Panc1 (cell line): ENCODE measurements at regions not wholly inside any gene's neighbourhood (a gene's known extent, or its start where the extent isn't known, plus 50 kb on each side); places are given as distances from the start of the nearest gene placed in this dataset.

Experiments used
- ATAC-seq: fragments of 200-7000 bp; cut with Tn5 transposase; 2 replicates; pipeline ENCODE4 v1.9.1; 2020; ENCODE audit warnings: mild to moderate bottlenecking, moderate library complexity
- BruUV-seq: library from RNA; stranded (reverse); fragments of 400-500 nt; replicated peaks from 2 replicates; lab custom pipeline; 2021; lab: Mats Ljungman, UMichigan
- CTCF ChIA-PET: fragments of 300-600 bp; sonication (Branson Sonifier 250); formaldehyde crosslinking; loops from one replicate; lab custom pipeline; 2022; ENCODE audit warnings: antibody characterized with exemption; lab: Charles Lee
- POLR2A ChIA-PET: fragments of 300-600 bp; sonication (Branson Sonifier 250); formaldehyde crosslinking; loops from one replicate; lab custom pipeline; 2022; ENCODE audit warnings: antibody characterized with exemption; lab: Charles Lee
- DNase-seq: peaks from one replicate; pipeline ENCODE4 v3.0.0-alpha.2; 2010; ENCODE audit warnings: low read depth, low spot score
- H3K27ac ChIP-seq: 2 replicates; pipeline ENCODE4 v1.5.1; 2011; ENCODE audit warnings: mild to moderate bottlenecking, low read length, inconsistent platforms
- H3K27me3 ChIP-seq: fragments of 200-500 bp; sonication (Bioruptor generic); 2 replicates; pipeline ENCODE4 v1.6.0; 2014; ENCODE audit warnings: low read length, inconsistent platforms; ENCODE audit not compliant: control insufficient read depth, insufficient read depth
- H3K36me3 ChIP-seq: fragments of 200-500 bp; sonication (Bioruptor generic); 2 replicates; pipeline ENCODE4 v1.5.1; 2014; ENCODE audit warnings: inconsistent platforms, mild to moderate bottlenecking, low read length, moderate library complexity; ENCODE audit not compliant: control insufficient read depth, insufficient read depth
- H3K4me1 ChIP-seq: 2 replicates; pipeline ENCODE4 v1.5.1; 2011; ENCODE audit warnings: inconsistent platforms, mild to moderate bottlenecking, low read length, moderate library complexity; ENCODE audit not compliant: control insufficient read depth, insufficient read depth
- H3K4me3 ChIP-seq, 2 experiments: 2 replicates each; pipeline ENCODE4 v1.5.1; 2011 to 2012; ENCODE audit warnings: low read depth in 2 of 2, low read length in 2 of 2, mild to moderate bottlenecking in 2 of 2, inconsistent platforms in 1 of 2, moderate library complexity in 1 of 2
- H3K9me3 ChIP-seq: fragments of 200-500 bp; sonication (Bioruptor generic); 2 replicates; pipeline ENCODE4 v1.5.1; 2014; ENCODE audit warnings: low read depth, mild to moderate bottlenecking, inconsistent platforms, low read length, moderate library complexity; ENCODE audit not compliant: control insufficient read depth, insufficient read depth
- CTCF ChIP-seq: fragments of 450-650 bp; IDR thresholded peaks from 2 replicates; pipeline ENCODE4 v1.5.1; 2017; ENCODE audit warnings: mild to moderate bottlenecking
- POLR2AphosphoS5 ChIP-seq: IDR thresholded peaks from 2 replicates; pipeline ENCODE4 v1.6.1; 2012; ENCODE audit warnings: mild to moderate bottlenecking, low read depth, low read length, moderate library complexity
- REST ChIP-seq, 2 experiments: IDR thresholded peaks; 2 replicates each; pipeline ENCODE4 v1.6.1; 2011 to 2012; ENCODE audit warnings: low read depth in 2 of 2, control low read depth in 1 of 2, low read length in 1 of 2, mild to moderate bottlenecking in 1 of 2, moderate library complexity in 1 of 2; ENCODE audit not compliant: insufficient read depth in 1 of 2
- SIN3A ChIP-seq: IDR thresholded peaks from 2 replicates; pipeline ENCODE4 v1.6.1; 2012; ENCODE audit warnings: low read depth, mild to moderate bottlenecking, low read length, moderate library complexity, borderline replicate concordance; ENCODE audit not compliant: insufficient read depth
- TCF7L2 ChIP-seq: IDR thresholded peaks from 2 replicates; pipeline ENCODE4 v1.6.1; 2011; ENCODE audit warnings: mild to moderate bottlenecking, low read depth, low read length, inconsistent platforms
- in situ Hi-C: cut with HindIII; loops from 2 replicates; pipeline ENCODE4 v1.10.0; 2016; ENCODE audit warnings: low sequenced_read_pairs, low pct_unique_long_range_greater_than_20kb
- intact Hi-C: fragments of 100-400 bp; cut with micrococcal nuclease; formaldehyde crosslinking; loops from one replicate; pipeline ENCODE4 v1.10.0; 2022; ENCODE audit not compliant: unreplicated experiment

- TF ChIP-seq SIN3A (no peak), REST (IDR thresholded peaks at IDR 0.05; ENCODE audit: insufficient read depth in 1 of 2, low read depth in 2 of 2, low read length in 1 of 2) (no peak), POLR2AphosphoS5 (no peak), TCF7L2 (no peak), CTCF (no peak)
- CTCF ChIA-PET, result no interaction called here
- Histone ChIP-seq H3K36me3 (no peaks in the 10 kb centered on the region), H3K9me3 (no peaks in the 10 kb centered on the region), H3K27me3 (no peaks in the 10 kb centered on the region), H3K4me3 (no peak overlapping the region), H3K27ac (no peak overlapping the region), H3K4me1 (no peaks in the 10 kb centered on the region)
- POLR2A ChIA-PET, result no interaction called here
- ATAC-seq (no peak), DNase-seq (no peak)
- no TSS peak for BruUV-seq
- in situ Hi-C loops (no loop called here), intact Hi-C loops (no loop called here)
These were observed 810.2 kb downstream of the EFNA5 start for GRCh38 chr5:106860398-106861044.

- DNase-seq (no peak), ATAC-seq (no peak)
- Histone ChIP-seq H3K4me3 (no peak overlapping the region), H3K27me3 (no peaks in the 10 kb centered on the region), H3K4me1 (no peaks in the 10 kb centered on the region), H3K36me3 (no peaks in the 10 kb centered on the region), H3K9me3 (no peaks in the 10 kb centered on the region), H3K27ac (no peak overlapping the region)
- POLR2A ChIA-PET, result no interaction called here
- BruUV-seq, result no TSS peak
- TF ChIP-seq POLR2AphosphoS5, result no peak
- CTCF ChIA-PET, result no interaction called here
- in situ Hi-C loops, result no loop called here
- intact Hi-C loops, result no loop called here
These were observed 812.1 kb downstream of the EFNA5 start for GRCh38 chr5:106858616-106859015.

GRCh38 chr5:106854922-106855321 is 815.8 kb downstream of the EFNA5 start:
- POLR2A ChIA-PET, result no interaction called here
- H3K4me3 ChIP-seq, result no peak overlapping the region
- H3K4me1 ChIP-seq, result no peaks in the 10 kb centered on the region
- TF ChIP-seq CTCF (no peak), SIN3A (no peak), POLR2AphosphoS5 (no peak), REST (IDR thresholded peaks at IDR 0.05; ENCODE audit: insufficient read depth in 1 of 2, low read depth in 2 of 2, low read length in 1 of 2) (no peak), TCF7L2 (no peak)
- no peaks in the 10 kb centered on the region for H3K9me3 ChIP-seq
- in situ Hi-C loops (no loop called here), intact Hi-C loops (no loop called here)
- no peaks in the 10 kb centered on the region for H3K27me3 ChIP-seq
- CTCF ChIA-PET, result no interaction called here
- no peaks in the 10 kb centered on the region for H3K36me3 ChIP-seq
- H3K27ac ChIP-seq, result no peak overlapping the region
- DNase-seq (no peak), ATAC-seq (no peak)
- no TSS peak for BruUV-seq
